HCT116 (cell line): ENCODE measurements at regions not wholly inside any gene's neighbourhood (a gene's known extent, or its start where the extent isn't known, plus 50 kb on each side); places are given as distances from the start of the nearest gene placed in this dataset.

Experiments
- ATAC-seq: fragments of 200-7000 bp; cut with Tn5 transposase; 2 replicates; pipeline ENCODE4 v1.9.1; 2020; ENCODE audit warnings: mild to moderate bottlenecking, moderate library complexity
- BruUV-seq: library from RNA; stranded (reverse); fragments of 400-500 nt; replicated peaks from 2 replicates; lab custom pipeline; 2021; lab: Mats Ljungman, UMichigan
- CTCF ChIA-PET: fragments of 300-600 bp; sonication (Branson Sonifier 250); formaldehyde crosslinking; loops from one replicate; lab custom pipeline; 2021; ENCODE audit warnings: antibody characterized with exemption; lab: Charles Lee
- POLR2A ChIA-PET: fragments of 300-600, 350-600 bp; sonication (Branson Sonifier 250); formaldehyde crosslinking; loops from one replicate; lab custom pipeline; 2021; ENCODE audit warnings: antibody characterized with exemption; lab: Charles Lee
- RAD21 ChIA-PET, 2 experiments: fragments of 300-600 bp; sonication (Branson Sonifier 250); formaldehyde crosslinking; loops; one replicate each; lab custom pipeline; 2023; ENCODE audit warnings: low total read pairs in 2 of 2; ENCODE audit not compliant: uncharacterized antibody in 2 of 2, unreplicated experiment in 2 of 2, low non-redundant PET in 1 of 2; lab: Charles Lee
- DNase-seq: peaks from one replicate; pipeline ENCODE4 v3.0.0-alpha.2; 2010; ENCODE audit warnings: low read depth, low spot score
- H2AFZ ChIP-seq: fragments of 200-600 bp; shearing (Covaris generic), sonication (generic); 2 replicates; pipeline ENCODE4 v1.6.1; 2017; ENCODE audit warnings: low read depth, mixed run types, mixed read lengths, antibody characterized with exemption, low read length; ENCODE audit not compliant: poor library complexity, severe bottlenecking
- H3K27ac ChIP-seq: 2 replicates; pipeline ENCODE4 v1.5.1; 2012; ENCODE audit warnings: low read depth, low read length
- H3K27me3 ChIP-seq: fragments of 200-600 bp; sonication (generic); 2 replicates; pipeline ENCODE4 v1.6.1; 2016; ENCODE audit warnings: mixed run types, low read length, mixed read lengths; ENCODE audit not compliant: insufficient read depth
- H3K36me3 ChIP-seq, 2 experiments: fragments of 200-500 bp in 1 of 2; fragments of 200-600 bp in 1 of 2; sonication (Bioruptor generic) in 1 of 2; sonication (generic) in 1 of 2; 2 replicates each; pipeline versions ENCODE4 v1.5.1 to v1.6.1; 2014 to 2016; ENCODE audit warnings: low read length in 2 of 2, inconsistent platforms in 1 of 2, mixed read lengths in 1 of 2, mixed run types in 1 of 2; ENCODE audit not compliant: insufficient read depth in 2 of 2, control insufficient read depth in 1 of 2
- H3K4me1 ChIP-seq, 2 experiments: fragments of 200-600 bp in 1 of 2; sonication (generic) in 1 of 2; 2 replicates each; pipeline versions ENCODE4 v1.5.1 to v1.6.1; 2012 to 2017; ENCODE audit warnings: low read length in 2 of 2, inconsistent platforms in 1 of 2, mild to moderate bottlenecking in 1 of 2, mixed read lengths in 1 of 2, mixed run types in 1 of 2, moderate library complexity in 1 of 2; ENCODE audit not compliant: insufficient read depth in 2 of 2, control insufficient read depth in 1 of 2
- H3K4me2 ChIP-seq: fragments of 200-600 bp; sonication (generic); 2 replicates; pipeline ENCODE4 v1.6.1; 2017; ENCODE audit warnings: mixed run types, low read length, mixed read lengths
- H3K4me3 ChIP-seq, 2 experiments: fragments of 200-600 bp in 1 of 2; sonication (generic) in 1 of 2; replicated peaks in 1 of 2; 2 replicates each; pipeline ENCODE4 v1.5.1; 2011 to 2016; ENCODE audit warnings: low read length in 2 of 2, control low read depth in 1 of 2, low read depth in 1 of 2, mild to moderate bottlenecking in 1 of 2, mixed read lengths in 1 of 2, mixed run types in 1 of 2
- H3K79me2 ChIP-seq: fragments of 200-600 bp; sonication (generic); 2 replicates; pipeline ENCODE4 v1.6.1; 2017; ENCODE audit warnings: mild to moderate bottlenecking, mixed run types, low read length, moderate library complexity, mixed read lengths; ENCODE audit not compliant: insufficient read depth
- H3K9ac ChIP-seq: fragments of 200-600 bp; sonication (generic); 2 replicates; pipeline ENCODE4 v1.6.1; 2016; ENCODE audit warnings: low read length, mixed read lengths
- H3K9me2 ChIP-seq: fragments of 200-600 bp; sonication (generic), shearing (Covaris generic); 2 replicates; pipeline ENCODE4 v1.6.1; 2017; ENCODE audit warnings: mixed run types, mild to moderate bottlenecking, moderate library complexity; ENCODE audit not compliant: insufficient read depth
- H3K9me3 ChIP-seq, 2 experiments: fragments of 200-500 bp in 1 of 2; fragments of 200-600 bp in 1 of 2; sonication (Bioruptor generic) in 1 of 2; sonication (generic) in 1 of 2; 2 replicates each; pipeline ENCODE4 v1.6.1; 2014 to 2017; ENCODE audit warnings: low read length in 2 of 2, mixed read lengths in 2 of 2, inconsistent platforms in 1 of 2, low read depth in 1 of 2, mild to moderate bottlenecking in 1 of 2, mixed run types in 1 of 2, moderate library complexity in 1 of 2; ENCODE audit not compliant: control insufficient read depth in 1 of 2, insufficient read depth in 1 of 2
- H4K20me1 ChIP-seq: fragments of 200-600 bp; sonication (generic), shearing (Covaris generic); 2 replicates; pipeline ENCODE4 v1.6.1; 2017; ENCODE audit warnings: mixed run types, mild to moderate bottlenecking, moderate library complexity; ENCODE audit not compliant: insufficient read depth
- EZH2phosphoT487 ChIP-seq: fragments of 200-600 bp; IDR thresholded peaks from 2 replicates; pipeline ENCODE4 v1.6.1; 2018; ENCODE audit warnings: antibody characterized with exemption, borderline replicate concordance
- FOSL1 ChIP-seq: IDR thresholded peaks from 2 replicates; pipeline ENCODE4 v1.6.1; 2012; ENCODE audit warnings: low read depth
- JUND ChIP-seq: IDR thresholded peaks from 2 replicates; pipeline ENCODE4 v1.6.1; 2012
- POLR2A ChIP-seq: IDR thresholded peaks from 2 replicates; pipeline ENCODE4 v1.7.0; 2011; ENCODE audit warnings: borderline replicate concordance; ENCODE audit not compliant: insufficient read depth, insufficient read length; ENCODE audit errors: extremely low read depth
- POLR2AphosphoS5 ChIP-seq: IDR thresholded peaks from 2 replicates; pipeline ENCODE4 v1.6.1; 2011; ENCODE audit warnings: mild to moderate bottlenecking, low read depth, low read length, moderate library complexity
- SIN3A ChIP-seq: IDR thresholded peaks from 2 replicates; pipeline ENCODE4 v1.6.1; 2012; ENCODE audit warnings: low read depth
- TCF7L2 ChIP-seq: IDR thresholded peaks from 2 replicates; pipeline ENCODE4 v1.7.0; 2011; ENCODE audit warnings: borderline replicate concordance, inconsistent platforms; ENCODE audit not compliant: insufficient read depth, insufficient read length; ENCODE audit errors: extremely low read depth
- YY1 ChIP-seq: IDR thresholded peaks from 2 replicates; pipeline ENCODE4 v1.6.1; 2011; ENCODE audit warnings: low read length, low read depth, moderate library complexity, mild to moderate bottlenecking; ENCODE audit not compliant: insufficient replicate concordance; ENCODE audit errors: extremely low read depth
- ZFX ChIP-seq: fragments of 450-650 bp; IDR thresholded peaks from 2 replicates; pipeline ENCODE4 v1.6.1; 2017
- ZNF274 ChIP-seq: fragments of 200-500 bp; sonication (Bioruptor generic); IDR thresholded peaks from 2 replicates; pipeline ENCODE4 v1.6.1; 2014; ENCODE audit warnings: mild to moderate bottlenecking, low read depth, low read length, inconsistent platforms
- intact Hi-C: fragments of 100-400 bp; cut with micrococcal nuclease; formaldehyde crosslinking; loops from 2 replicates; pipeline ENCODE4 v1.10.0; 2022
- TF ChIP-seq, protein P1 (sequence below): IDR thresholded peaks from 2 replicates; pipeline ENCODE4 v1.6.1; 2012
- TF ChIP-seq, protein P2 (sequence below), 3 experiments: fragments of 200-600 bp in 1 of 3; sonication (generic) in 1 of 3; IDR thresholded peaks in 2 of 3; conservative IDR thresholded peaks in 1 of 3; 2 replicates each; pipeline ENCODE4 v1.5.1; 2012 to 2017; ENCODE audit warnings: low read depth in 2 of 3, low read length in 2 of 3, antibody characterized with exemption in 1 of 3, borderline replicate concordance in 1 of 3, control low read depth in 1 of 3, mild to moderate bottlenecking in 1 of 3, mixed read lengths in 1 of 3, mixed run types in 1 of 3, moderate library complexity in 1 of 3; ENCODE audit not compliant: insufficient read depth in 1 of 3
- TF ChIP-seq, protein P3 (sequence below): IDR thresholded peaks from 2 replicates; pipeline ENCODE4 v1.6.1; 2011; ENCODE audit warnings: mild to moderate bottlenecking, low read length, moderate library complexity; ENCODE audit not compliant: insufficient replicate concordance; ENCODE audit errors: extremely low read depth

DNA sequence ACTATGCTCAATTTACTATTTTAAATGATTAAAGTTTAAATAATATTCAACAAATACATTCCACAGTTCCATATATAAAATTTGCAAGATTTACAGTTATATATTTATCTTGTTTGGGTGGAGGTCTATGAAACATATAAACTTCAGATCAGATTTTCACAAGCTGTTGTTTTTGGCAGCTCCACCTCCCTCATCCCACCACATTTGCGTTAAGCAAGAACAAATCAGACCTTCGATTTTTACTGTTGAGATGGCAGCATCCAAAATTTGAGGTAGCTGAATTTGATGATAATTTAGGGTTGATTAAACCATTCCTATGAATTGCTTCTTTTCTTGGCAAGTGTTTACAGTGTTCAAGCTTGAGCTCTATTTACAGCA lies 986.4 kb downstream of the REEP3 start:
- Histone ChIP-seq H3K9me2 (no peaks in the 10 kb centered on the region), H3K4me1 (no peaks in the 10 kb centered on the region), H3K9me3 (no peaks in the 10 kb centered on the region), H3K79me2 (no peaks in the 10 kb centered on the region), H3K36me3 (no peaks in the 10 kb centered on the region), H4K20me1 (no peaks in the 10 kb centered on the region), H3K4me2 (no peak overlapping the region), H2AFZ (no peak overlapping the region), H3K27me3 (no peaks in the 10 kb centered on the region), H3K4me3 (no peak overlapping the region), H3K9ac (no peak overlapping the region), H3K27ac (no peak overlapping the region)
- ATAC-seq (no peak), DNase-seq (no peak)
- intact Hi-C loops: no loop called here
- TF ChIP-seq EZH2phosphoT487 (no peak), TCF7L2 (no peak), ZNF274 (no peak), POLR2A (no peak), POLR2AphosphoS5 (no peak), ZFX (no peak), FOSL1 (no peak), SIN3A (no peak), JUND (no peak), YY1 (no peak)
- TF ChIP-seq, protein P1, sequence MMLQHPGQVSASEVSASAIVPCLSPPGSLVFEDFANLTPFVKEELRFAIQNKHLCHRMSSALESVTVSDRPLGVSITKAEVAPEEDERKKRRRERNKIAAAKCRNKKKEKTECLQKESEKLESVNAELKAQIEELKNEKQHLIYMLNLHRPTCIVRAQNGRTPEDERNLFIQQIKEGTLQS: no peak
- TF ChIP-seq, protein P2, sequence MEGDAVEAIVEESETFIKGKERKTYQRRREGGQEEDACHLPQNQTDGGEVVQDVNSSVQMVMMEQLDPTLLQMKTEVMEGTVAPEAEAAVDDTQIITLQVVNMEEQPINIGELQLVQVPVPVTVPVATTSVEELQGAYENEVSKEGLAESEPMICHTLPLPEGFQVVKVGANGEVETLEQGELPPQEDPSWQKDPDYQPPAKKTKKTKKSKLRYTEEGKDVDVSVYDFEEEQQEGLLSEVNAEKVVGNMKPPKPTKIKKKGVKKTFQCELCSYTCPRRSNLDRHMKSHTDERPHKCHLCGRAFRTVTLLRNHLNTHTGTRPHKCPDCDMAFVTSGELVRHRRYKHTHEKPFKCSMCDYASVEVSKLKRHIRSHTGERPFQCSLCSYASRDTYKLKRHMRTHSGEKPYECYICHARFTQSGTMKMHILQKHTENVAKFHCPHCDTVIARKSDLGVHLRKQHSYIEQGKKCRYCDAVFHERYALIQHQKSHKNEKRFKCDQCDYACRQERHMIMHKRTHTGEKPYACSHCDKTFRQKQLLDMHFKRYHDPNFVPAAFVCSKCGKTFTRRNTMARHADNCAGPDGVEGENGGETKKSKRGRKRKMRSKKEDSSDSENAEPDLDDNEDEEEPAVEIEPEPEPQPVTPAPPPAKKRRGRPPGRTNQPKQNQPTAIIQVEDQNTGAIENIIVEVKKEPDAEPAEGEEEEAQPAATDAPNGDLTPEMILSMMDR (IDR thresholded peaks at IDR 0.05 in 2 of 3, conservative IDR thresholded peaks at IDR 0.05 in 1 of 3; ENCODE audit: borderline replicate concordance in 1 of 3, insufficient read depth in 1 of 3, low read depth in 2 of 3, low read length in 2 of 3): no peak
- TF ChIP-seq, protein P3, sequence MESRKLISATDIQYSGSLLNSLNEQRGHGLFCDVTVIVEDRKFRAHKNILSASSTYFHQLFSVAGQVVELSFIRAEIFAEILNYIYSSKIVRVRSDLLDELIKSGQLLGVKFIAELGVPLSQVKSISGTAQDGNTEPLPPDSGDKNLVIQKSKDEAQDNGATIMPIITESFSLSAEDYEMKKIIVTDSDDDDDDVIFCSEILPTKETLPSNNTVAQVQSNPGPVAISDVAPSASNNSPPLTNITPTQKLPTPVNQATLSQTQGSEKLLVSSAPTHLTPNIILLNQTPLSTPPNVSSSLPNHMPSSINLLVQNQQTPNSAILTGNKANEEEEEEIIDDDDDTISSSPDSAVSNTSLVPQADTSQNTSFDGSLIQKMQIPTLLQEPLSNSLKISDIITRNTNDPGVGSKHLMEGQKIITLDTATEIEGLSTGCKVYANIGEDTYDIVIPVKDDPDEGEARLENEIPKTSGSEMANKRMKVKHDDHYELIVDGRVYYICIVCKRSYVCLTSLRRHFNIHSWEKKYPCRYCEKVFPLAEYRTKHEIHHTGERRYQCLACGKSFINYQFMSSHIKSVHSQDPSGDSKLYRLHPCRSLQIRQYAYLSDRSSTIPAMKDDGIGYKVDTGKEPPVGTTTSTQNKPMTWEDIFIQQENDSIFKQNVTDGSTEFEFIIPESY: no peak
- CTCF ChIA-PET: no interaction called here
- RAD21 ChIA-PET: no interaction called here
- BruUV-seq: no TSS peak
- POLR2A ChIA-PET: no interaction called here
